ENCODE measurements at regions not wholly inside any gene's neighbourhood (a gene's known extent, or its start where the extent isn't known, plus 50 kb on each side); places are given as distances from the start of the nearest gene placed in this dataset.

- H3K36me3 ChIP-seq (ENCODE audit: low read depth), result no peaks in the 10 kb centered on the region
- DNase-seq, result no peak
- no peaks in the 10 kb centered on the region for H3K9me3 ChIP-seq
- no peak for TF ChIP-seq CTCF (IDR thresholded peaks at IDR 0.05)
- no peaks in the 10 kb centered on the region for H3K4me1 ChIP-seq (ENCODE audit: low read depth)
- H3K4me3 ChIP-seq, result no peak overlapping the region
- no peak for ATAC-seq
- intact Hi-C loops (cut with DNase I, micrococcal nuclease), result no loop called here
Observed at GRCh38 chr16:86791287-86792035, 213.1 kb downstream of the FOXL1 start.

- ATAC-seq (no peak), DNase-seq (no peak)
- intact Hi-C loops (cut with DNase I, micrococcal nuclease), result no loop called here
- Histone ChIP-seq H3K9me3 (no peaks in the 10 kb centered on the region), H3K36me3 (ENCODE audit: low read depth) (no peaks in the 10 kb centered on the region), H3K4me3 (no peak overlapping the region), H3K4me1 (ENCODE audit: low read depth) (no peaks in the 10 kb centered on the region)
- no peak for TF ChIP-seq CTCF (IDR thresholded peaks at IDR 0.05)
Observed at GRCh38 chr16:86794216-86794864, 216.0 kb downstream of the FOXL1 start.

GRCh38 chr16:86797700-86798099 lies 219.4 kb downstream of the FOXL1 start:
- ATAC-seq, result no peak
- no peak for TF ChIP-seq CTCF (IDR thresholded peaks at IDR 0.05)
- intact Hi-C loops (cut with DNase I, micrococcal nuclease), result no loop called here

GRCh38 chr16:86798247-86799041 lies 220.1 kb downstream of the FOXL1 start:
- Histone ChIP-seq H3K4me3 (no peak overlapping the region), H3K4me1 (ENCODE audit: low read depth) (no peaks in the 10 kb centered on the region), H3K36me3 (ENCODE audit: low read depth) (no peaks in the 10 kb centered on the region), H3K9me3 (no peaks in the 10 kb centered on the region)
- intact Hi-C loops (cut with DNase I, micrococcal nuclease), result no loop called here
- no peak for TF ChIP-seq CTCF (IDR thresholded peaks at IDR 0.05)
- ATAC-seq (no peak), DNase-seq (no peak)

More at GRCh38 chr16:86797700-86798099, 219.4 kb downstream of the FOXL1 start:
- Histone ChIP-seq H3K4me1 (ENCODE audit: low read depth) (no peaks in the 10 kb centered on the region), H3K9me3 (no peaks in the 10 kb centered on the region), H3K4me3 (no peak overlapping the region), H3K36me3 (ENCODE audit: low read depth) (no peaks in the 10 kb centered on the region)
- DNase-seq, result no peak

GRCh38 chr16:86799367-86799766 lies 221.0 kb downstream of the FOXL1 start:
- Histone ChIP-seq H3K36me3 (ENCODE audit: low read depth) (no peaks in the 10 kb centered on the region), H3K4me3 (no peak overlapping the region), H3K4me1 (ENCODE audit: low read depth) (no peaks in the 10 kb centered on the region), H3K9me3 (no peaks in the 10 kb centered on the region)
- DNase-seq (no peak), ATAC-seq (no peak)
- TF ChIP-seq CTCF (IDR thresholded peaks at IDR 0.05), result no peak
- intact Hi-C loops (cut with DNase I, micrococcal nuclease), result no loop called here

Data from mucosa of descending colon (tissue), 3 donors.